ENCODE measurements at regions not wholly inside any gene's neighbourhood (a gene's known extent, or its start where the extent isn't known, plus 50 kb on each side); places are given as distances from the start of the nearest gene placed in this dataset.

GRCh38 chr1:165117482-165117881 is 239.0 kb downstream of the LMX1A start (continued):
- TF ChIP-seq BCL3 (IDR thresholded peaks at IDR 0.05) (no peak), CHD4 (IDR thresholded peaks at IDR 0.05; ENCODE audit: borderline replicate concordance) (no peak), SREBF2 (IDR thresholded peaks at IDR 0.05) (no peak), RARB (CRISPR knock-in tag; IDR thresholded peaks at IDR 0.05) (no peak), CHD2 (IDR thresholded peaks at IDR 0.05; ENCODE audit: low read length, partially characterized antibody) (no peak), EHF (CRISPR knock-in tag; IDR thresholded peaks at IDR 0.05) (no peak), NFE2L2 (conservative IDR thresholded peaks at IDR 0.05; ENCODE audit: low read length) (no peak), MYC (IDR thresholded peaks at IDR 0.05; ENCODE audit: borderline replicate concordance, low read length) (no peak)
- TF ChIP-seq, protein P1, sequence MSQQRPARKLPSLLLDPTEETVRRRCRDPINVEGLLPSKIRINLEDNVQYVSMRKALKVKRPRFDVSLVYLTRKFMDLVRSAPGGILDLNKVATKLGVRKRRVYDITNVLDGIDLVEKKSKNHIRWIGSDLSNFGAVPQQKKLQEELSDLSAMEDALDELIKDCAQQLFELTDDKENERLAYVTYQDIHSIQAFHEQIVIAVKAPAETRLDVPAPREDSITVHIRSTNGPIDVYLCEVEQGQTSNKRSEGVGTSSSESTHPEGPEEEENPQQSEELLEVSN (IDR thresholded peaks at IDR 0.05; ENCODE audit: borderline replicate concordance, low read depth) = no peak

- peak; percentile 97 to 98 for ATAC-seq
- WGBS (ENCODE audit: missing lambda C conversion rate) = 4% methylated on average over 6 of the region's 6 CpGs
Measured at GRCh38 chr1:165116732-165117131, 239.8 kb downstream of the LMX1A start.

DNA sequence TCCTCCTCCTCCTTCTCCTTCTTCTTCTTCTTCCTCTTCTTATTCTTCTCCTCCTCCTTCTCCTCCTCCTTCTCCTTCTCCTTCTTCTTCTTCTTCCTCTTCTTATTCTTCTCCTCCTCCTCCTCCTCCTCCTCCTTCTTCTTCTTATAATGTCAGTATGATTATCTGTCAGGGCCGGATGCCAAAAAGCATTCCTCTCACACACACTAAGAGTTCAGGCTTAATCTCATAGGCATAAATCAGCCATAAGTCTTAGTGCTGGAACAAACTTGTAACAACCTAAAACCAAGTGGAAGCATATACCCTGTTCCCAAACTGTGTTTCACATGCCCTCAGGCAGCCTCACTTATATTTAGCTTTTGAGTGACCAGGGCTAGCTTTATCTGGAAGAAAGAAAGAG is 240.3 kb downstream of the LMX1A start:
- H3K27ac ChIP-seq = peak overlapping the region; percentile 39 to 58; a peak in 3 of 6 replicates
- peak overlapping the region; percentile 34 for H3K4me2 ChIP-seq
- DNase-seq (ENCODE audit: low read depth in 1 of 2, low spot score in 1 of 2) (no peak), ATAC-seq (peak in 1 of 2 experiments; percentile 21; a peak in 3 of 6 replicates), FAIRE-seq (no peak)
- no peak for TF ChIP-seq HDAC2 (IDR thresholded peaks at IDR 0.05)
- no peaks in the 10 kb centered on the region for H3K9me3 ChIP-seq
- POLR2A ChIA-PET = no interaction called here
- CTCF ChIA-PET = interaction anchor here (0.9 to 1.7 kb wide), 8 partner anchors 10 to 476 kb away, joined by 3 to 13 read pairs (median 4); no protein-coding TSS in a partner anchor
- H3K4me1 ChIP-seq = peaks cover 16% of the 10 kb centered on the region
- WGBS (ENCODE audit: missing lambda C conversion rate) = 19% methylated on average over 1 of the region's 1 CpG
- no peak overlapping the region for H3K4me3 ChIP-seq

More at GRCh38 chr1:165116732-165117131, 239.8 kb downstream of the LMX1A start:
- ChIA-PET CTCF (interaction anchor here (0.9 to 1.7 kb wide), 8 partner anchors 9 to 476 kb away, joined by 3 to 13 read pairs (median 4); no protein-coding TSS in a partner anchor), POLR2A (no interaction called here)
- Histone ChIP-seq H3K9me3 (no peaks in the 10 kb centered on the region), H3K27ac (peak overlapping the region in 1 of 2 experiments; percentile 77; a peak in 3 of 6 replicates), H3K4me1 (peaks cover 16% of the 10 kb centered on the region), H3K4me3 (no peak overlapping the region), H3K4me2 (peak overlapping the region; percentile 50)
- TF ChIP-seq, protein P2, sequence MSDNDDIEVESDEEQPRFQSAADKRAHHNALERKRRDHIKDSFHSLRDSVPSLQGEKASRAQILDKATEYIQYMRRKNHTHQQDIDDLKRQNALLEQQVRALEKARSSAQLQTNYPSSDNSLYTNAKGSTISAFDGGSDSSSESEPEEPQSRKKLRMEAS (IDR thresholded peaks at IDR 0.05) = 0 out of 2 replicates have a peak, but pooled peaks have one; percentile 9
- TF ChIP-seq SREBF2 (IDR thresholded peaks at IDR 0.05) (no peak), POLR2A (IDR thresholded peaks at IDR 0.05; ENCODE audit: low read length) (no peak), NPAS2 (CRISPR knock-in tag; IDR thresholded peaks at IDR 0.05; ENCODE audit: borderline replicate concordance) (no peak), FOSL2 (IDR thresholded peaks at IDR 0.05) (peak; percentile 70), FOSL2 (CRISPR knock-in tag; IDR thresholded peaks at IDR 0.05) (peak; percentile 74), JUNB (IDR thresholded peaks at IDR 0.05) (peak; percentile 90), EP300 (IDR thresholded peaks at IDR 0.05) (peak; percentile 31 to 51; a peak in 2 of 5 replicates), ZSCAN20 (CRISPR knock-in tag; IDR thresholded peaks at IDR 0.05) (no peak), CEBPB (IDR thresholded peaks at IDR 0.05) (no peak), JUN (IDR thresholded peaks at IDR 0.05) (no peak)
- DNase-seq (ENCODE audit: low read depth in 1 of 2, low spot score in 1 of 2) (peak; percentile 51 to 74), FAIRE-seq (no peak)

DNA sequence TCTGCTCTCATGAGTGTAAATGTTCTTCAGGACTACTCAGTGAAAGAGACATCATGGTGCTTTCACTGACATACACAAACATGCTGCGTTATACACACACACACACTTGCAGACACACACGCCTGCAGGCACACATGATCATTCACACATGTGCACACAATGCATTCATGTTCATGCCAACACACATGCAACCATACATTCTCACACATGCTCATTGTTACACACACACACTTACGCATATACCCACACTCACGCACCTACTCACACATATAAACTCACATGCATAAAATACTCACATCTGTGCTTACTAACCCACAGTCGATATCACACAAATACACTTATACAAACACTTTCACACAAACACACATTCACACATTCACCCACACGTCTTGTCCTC is 241.6 kb downstream of the LMX1A start:
- WGBS (ENCODE audit: missing lambda C conversion rate) = 26% methylated on average over 6 of the region's 6 CpGs
- FAIRE-seq (no peak), DNase-seq (ENCODE audit: low read depth in 1 of 2, low spot score in 1 of 2) (no peak), ATAC-seq (no peak)
- no peaks in the 10 kb centered on the region for H3K9me3 ChIP-seq
- H3K4me2 ChIP-seq = no peak overlapping the region
- ChIA-PET POLR2A (no interaction called here), CTCF (interaction anchor here (0.7 to 5.3 kb wide), 23 partner anchors 9 to 1756 kb away, joined by 3 to 72 read pairs (median 4); no protein-coding TSS in a partner anchor)
- H3K4me1 ChIP-seq = peaks cover 16% of the 10 kb centered on the region
- H3K27ac ChIP-seq = no peak overlapping the region
- no peak overlapping the region for H3K4me3 ChIP-seq
- TF ChIP-seq EHF (CRISPR knock-in tag; IDR thresholded peaks at IDR 0.05) (no peak), MAFK (IDR thresholded peaks at IDR 0.05; ENCODE audit: partially characterized antibody) (no peak), KDM5A (IDR thresholded peaks at IDR 0.05) (no peak), TFCP2L1 (CRISPR knock-in tag; IDR thresholded peaks at IDR 0.05) (no peak), ZSCAN20 (CRISPR knock-in tag; IDR thresholded peaks at IDR 0.05) (no peak), POLR2AphosphoS2 (conservative IDR thresholded peaks at IDR 0.05; ENCODE audit: low read length) (no peak), CHD2 (IDR thresholded peaks at IDR 0.05; ENCODE audit: low read length, partially characterized antibody) (no peak), RFX5 (IDR thresholded peaks at IDR 0.05) (no peak), HEYL (CRISPR knock-in tag; IDR thresholded peaks at IDR 0.05) (no peak), RAD21 (conservative IDR thresholded peaks at IDR 0.05 in 1 of 2, IDR thresholded peaks at IDR 0.05 in 1 of 2) (no peak), JUNB (IDR thresholded peaks at IDR 0.05) (no peak), FOXS1 (CRISPR knock-in tag; IDR thresholded peaks at IDR 0.05) (no peak)
- TF ChIP-seq, protein P2 (IDR thresholded peaks at IDR 0.05) = no peak
- TF ChIP-seq, protein P3, sequence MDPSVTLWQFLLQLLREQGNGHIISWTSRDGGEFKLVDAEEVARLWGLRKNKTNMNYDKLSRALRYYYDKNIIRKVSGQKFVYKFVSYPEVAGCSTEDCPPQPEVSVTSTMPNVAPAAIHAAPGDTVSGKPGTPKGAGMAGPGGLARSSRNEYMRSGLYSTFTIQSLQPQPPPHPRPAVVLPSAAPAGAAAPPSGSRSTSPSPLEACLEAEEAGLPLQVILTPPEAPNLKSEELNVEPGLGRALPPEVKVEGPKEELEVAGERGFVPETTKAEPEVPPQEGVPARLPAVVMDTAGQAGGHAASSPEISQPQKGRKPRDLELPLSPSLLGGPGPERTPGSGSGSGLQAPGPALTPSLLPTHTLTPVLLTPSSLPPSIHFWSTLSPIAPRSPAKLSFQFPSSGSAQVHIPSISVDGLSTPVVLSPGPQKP (IDR thresholded peaks at IDR 0.05; ENCODE audit: low read depth, low read length) = no peak
